OCI-LY1 (cell line): ENCODE measurements at regions not wholly inside any gene's neighbourhood (a gene's known extent, or its start where the extent isn't known, plus 50 kb on each side); places are given as distances from the start of the nearest gene placed in this dataset.

Source experiments
- H2AFZ ChIP-seq: fragments of 200-600 bp; sonication (generic), shearing (Covaris generic); 2 replicates; pipeline ENCODE4 v1.6.0; 2014; ENCODE audit warnings: antibody characterized with exemption, mild to moderate bottlenecking, low read length
- H3F3A ChIP-seq: fragments of 200-600 bp; sonication (generic), shearing (Covaris generic); 2 replicates; pipeline ENCODE4 v1.6.0; 2014; ENCODE audit warnings: mild to moderate bottlenecking, antibody characterized with exemption, low read length, moderate library complexity; ENCODE audit not compliant: insufficient read depth
- H3K27ac ChIP-seq: fragments of 200-600 bp; sonication (generic); 2 replicates; pipeline ENCODE4 v1.5.1; 2014; ENCODE audit warnings: low read length, mixed run types, mild to moderate bottlenecking, low read depth; ENCODE audit not compliant: poor library complexity, severe bottlenecking
- H3K27me3 ChIP-seq: fragments of 200-600 bp; sonication (generic); 2 replicates; pipeline ENCODE4 v1.6.0; 2014; ENCODE audit warnings: antibody characterized with exemption, mild to moderate bottlenecking, low read length, moderate library complexity; ENCODE audit not compliant: insufficient read depth
- H3K36me3 ChIP-seq: fragments of 200-600 bp; sonication (generic); 2 replicates; pipeline ENCODE4 v1.6.1; 2014; ENCODE audit warnings: mild to moderate bottlenecking, antibody characterized with exemption, low read length, moderate library complexity, mixed read lengths; ENCODE audit not compliant: insufficient read depth
- H3K4me1 ChIP-seq: fragments of 200-600 bp; sonication (generic); 2 replicates; pipeline ENCODE4 v1.5.1; 2014; ENCODE audit warnings: mild to moderate bottlenecking, low read length, moderate library complexity; ENCODE audit not compliant: insufficient read depth, severe bottlenecking
- H3K4me2 ChIP-seq: fragments of 200-600 bp; sonication (generic), shearing (Covaris generic); 2 replicates; pipeline ENCODE4 v1.6.1; 2014; ENCODE audit warnings: low read length
- H3K4me3 ChIP-seq: fragments of 200-600 bp; sonication (generic); 2 replicates; pipeline ENCODE4 v1.5.1; 2014; ENCODE audit warnings: low read length, low read depth, mild to moderate bottlenecking, mixed read lengths; ENCODE audit not compliant: poor library complexity, severe bottlenecking
- H3K79me2 ChIP-seq: fragments of 200-600 bp; shearing (Covaris generic); 2 replicates; pipeline ENCODE4 v1.6.1; 2016; ENCODE audit warnings: mixed run types, low read length, mixed read lengths; ENCODE audit not compliant: insufficient read depth
- H3K9ac ChIP-seq: fragments of 200-600 bp; sonication (generic), shearing (Covaris generic); 2 replicates; pipeline ENCODE4 v1.6.1; 2014; ENCODE audit warnings: mild to moderate bottlenecking, low read length, mixed read lengths
- H3K9me2 ChIP-seq: fragments of 200-600 bp; sonication (generic), shearing (Covaris generic); 2 replicates; pipeline ENCODE4 v1.6.1; 2014; ENCODE audit warnings: low read depth, mild to moderate bottlenecking, low read length, mixed read lengths
- H3K9me3 ChIP-seq: fragments of 200-600 bp; shearing (Covaris generic); 2 replicates; pipeline ENCODE4 v1.6.1; 2014; ENCODE audit warnings: low read length, mixed read lengths
- H4K20me1 ChIP-seq: fragments of 200-600 bp; sonication (generic), shearing (Covaris generic); 2 replicates; pipeline ENCODE4 v1.6.0; 2016; ENCODE audit warnings: mild to moderate bottlenecking, low read length; ENCODE audit not compliant: insufficient read depth
- CTCF ChIP-seq: fragments of 200-600 bp; sonication (generic), shearing (Covaris generic); IDR thresholded peaks from 2 replicates; pipeline ENCODE4 v1.5.1; 2017; ENCODE audit warnings: mild to moderate bottlenecking, antibody characterized with exemption, low read length, moderate library complexity, mixed read lengths
- EZH2 ChIP-seq: fragments of 200-600 bp; sonication (generic), shearing (Covaris generic); IDR thresholded peaks from 2 replicates; pipeline ENCODE4 v1.8.0; 2017; ENCODE audit warnings: borderline replicate concordance, mixed run types, mild to moderate bottlenecking, antibody characterized with exemption, low read length, moderate library complexity, mixed read lengths

GRCh38 chrX:149280011-149280410, 225.1 kb downstream of the IDS start:
- Histone ChIP-seq H3K9ac (no peak overlapping the region), H2AFZ (no peak overlapping the region)

GRCh38 chrX:149275836-149276235, 229.3 kb downstream of the IDS start:
- Histone ChIP-seq H3K9me3 (no peaks in the 10 kb centered on the region), H3K4me3 (no peak overlapping the region), H3K27ac (no peak overlapping the region), H4K20me1 (no peaks in the 10 kb centered on the region), H2AFZ (no peak overlapping the region), H3K4me1 (no peaks in the 10 kb centered on the region), H3K9ac (no peak overlapping the region), H3K79me2 (no peaks in the 10 kb centered on the region), H3K9me2 (no peaks in the 10 kb centered on the region), H3F3A (no peaks in the 10 kb centered on the region), H3K36me3 (no peaks in the 10 kb centered on the region), H3K4me2 (no peak overlapping the region), H3K27me3 (no peaks in the 10 kb centered on the region)
- TF ChIP-seq EZH2 (no peak), CTCF (no peak)

More at GRCh38 chrX:149280011-149280410, 225.1 kb downstream of the IDS start:
- H3K4me2 ChIP-seq = no peak overlapping the region
- H3K4me1 ChIP-seq = no peaks in the 10 kb centered on the region
- H3K36me3 ChIP-seq = no peaks in the 10 kb centered on the region
- no peaks in the 10 kb centered on the region for H3K9me3 ChIP-seq
- H4K20me1 ChIP-seq = no peaks in the 10 kb centered on the region
- TF ChIP-seq CTCF = no peak
- TF ChIP-seq EZH2 = no peak
- no peaks in the 10 kb centered on the region for H3F3A ChIP-seq
- H3K27me3 ChIP-seq = no peaks in the 10 kb centered on the region
- H3K79me2 ChIP-seq = no peaks in the 10 kb centered on the region
- H3K4me3 ChIP-seq = no peak overlapping the region
- no peak overlapping the region for H3K27ac ChIP-seq
- H3K9me2 ChIP-seq = no peaks in the 10 kb centered on the region

GRCh38 chrX:149274516-149275105, 230.5 kb downstream of the IDS start:
- no peak overlapping the region for H3K4me2 ChIP-seq
- no peaks in the 10 kb centered on the region for H3F3A ChIP-seq
- no peak overlapping the region for H3K9ac ChIP-seq
- no peak overlapping the region for H2AFZ ChIP-seq
- H3K27ac ChIP-seq = no peak overlapping the region
- H3K36me3 ChIP-seq = no peaks in the 10 kb centered on the region
- no peaks in the 10 kb centered on the region for H3K9me3 ChIP-seq
- H3K9me2 ChIP-seq = no peaks in the 10 kb centered on the region
- H3K4me1 ChIP-seq = no peaks in the 10 kb centered on the region
- no peak overlapping the region for H3K4me3 ChIP-seq
- TF ChIP-seq EZH2 = no peak
- no peaks in the 10 kb centered on the region for H3K27me3 ChIP-seq
- no peaks in the 10 kb centered on the region for H3K79me2 ChIP-seq
- H4K20me1 ChIP-seq = no peaks in the 10 kb centered on the region
